ENCODE measurements at regions not wholly inside any gene's neighbourhood (a gene's known extent, or its start where the extent isn't known, plus 50 kb on each side); places are given as distances from the start of the nearest gene placed in this dataset.

DNA sequence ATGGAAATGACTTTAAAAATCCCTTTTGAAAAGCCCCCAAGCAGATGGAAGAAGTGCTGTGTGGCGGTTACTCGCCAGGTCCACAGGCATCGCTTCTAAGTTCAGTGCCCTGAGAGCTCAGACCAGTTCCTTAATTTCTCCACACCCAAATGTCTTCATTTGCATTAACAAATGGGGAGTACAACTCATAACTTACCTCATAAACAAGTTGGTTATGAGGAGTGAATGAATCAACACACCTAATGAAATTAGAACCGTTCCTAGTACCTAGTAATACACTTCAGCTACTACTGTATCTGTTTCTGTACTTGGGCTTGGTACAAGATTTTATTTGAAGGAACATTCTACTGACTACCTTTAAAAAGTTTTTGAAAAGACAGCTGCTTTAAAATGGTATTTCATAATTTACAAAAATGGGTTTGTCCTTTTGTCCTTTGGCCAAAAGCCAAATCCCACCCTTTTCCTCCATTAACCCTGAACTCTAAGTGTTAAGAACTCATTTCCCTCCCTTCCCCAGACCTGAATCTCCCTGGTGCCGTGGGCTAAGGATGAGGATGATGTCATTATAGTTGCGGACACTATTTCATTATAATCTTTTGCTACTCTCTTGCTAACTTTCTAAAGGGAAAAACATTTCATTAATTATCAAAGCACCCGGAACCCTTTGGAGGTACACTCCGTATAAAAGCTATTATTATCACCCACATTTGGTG is 221.5 kb upstream of the CELF2 start:
- H3K4me1 ChIP-seq (ENCODE audit: control insufficient read depth in 2 of 3, insufficient read depth in 2 of 3, low read depth in 1 of 3, low read length in 3 of 3): no peaks in the 10 kb centered on the region
- no peak overlapping the region for H3K9ac ChIP-seq (ENCODE audit: low read length in 3 of 3)
- no peak overlapping the region for H3K4me3 ChIP-seq (ENCODE audit: low read length in 3 of 3)
- no peaks in the 10 kb centered on the region for H3K27me3 ChIP-seq (ENCODE audit: control insufficient read depth, insufficient read depth, low read length)
- H3K27ac ChIP-seq (ENCODE audit: low read depth in 2 of 2, low read length in 2 of 2): no peak overlapping the region
- no peaks in the 10 kb centered on the region for H3K36me3 ChIP-seq (ENCODE audit: control insufficient read depth in 2 of 3, insufficient read depth in 3 of 3, low read length in 3 of 3)
- no peaks in the 10 kb centered on the region for H3K9me3 ChIP-seq (ENCODE audit: control insufficient read depth in 2 of 3, insufficient read depth in 1 of 3, low read length in 3 of 3)
- intact Hi-C loops (cut with DNase I): no loop called here
- DNase-seq (peak in 1 of 5 donors; percentile 12), FAIRE-seq (no peak)
- TF ChIP-seq, protein P1, sequence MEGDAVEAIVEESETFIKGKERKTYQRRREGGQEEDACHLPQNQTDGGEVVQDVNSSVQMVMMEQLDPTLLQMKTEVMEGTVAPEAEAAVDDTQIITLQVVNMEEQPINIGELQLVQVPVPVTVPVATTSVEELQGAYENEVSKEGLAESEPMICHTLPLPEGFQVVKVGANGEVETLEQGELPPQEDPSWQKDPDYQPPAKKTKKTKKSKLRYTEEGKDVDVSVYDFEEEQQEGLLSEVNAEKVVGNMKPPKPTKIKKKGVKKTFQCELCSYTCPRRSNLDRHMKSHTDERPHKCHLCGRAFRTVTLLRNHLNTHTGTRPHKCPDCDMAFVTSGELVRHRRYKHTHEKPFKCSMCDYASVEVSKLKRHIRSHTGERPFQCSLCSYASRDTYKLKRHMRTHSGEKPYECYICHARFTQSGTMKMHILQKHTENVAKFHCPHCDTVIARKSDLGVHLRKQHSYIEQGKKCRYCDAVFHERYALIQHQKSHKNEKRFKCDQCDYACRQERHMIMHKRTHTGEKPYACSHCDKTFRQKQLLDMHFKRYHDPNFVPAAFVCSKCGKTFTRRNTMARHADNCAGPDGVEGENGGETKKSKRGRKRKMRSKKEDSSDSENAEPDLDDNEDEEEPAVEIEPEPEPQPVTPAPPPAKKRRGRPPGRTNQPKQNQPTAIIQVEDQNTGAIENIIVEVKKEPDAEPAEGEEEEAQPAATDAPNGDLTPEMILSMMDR (IDR thresholded peaks at IDR 0.05; ENCODE audit: borderline replicate concordance, extremely low read depth, insufficient read depth): no peak

GRCh38 chr10:10796774-10797415 is 220.8 kb upstream of the CELF2 start:
- Histone ChIP-seq H3K9ac (ENCODE audit: low read length in 3 of 3) (no peak overlapping the region), H3K27me3 (ENCODE audit: control insufficient read depth, insufficient read depth, low read length) (no peaks in the 10 kb centered on the region), H3K4me1 (ENCODE audit: control insufficient read depth in 2 of 3, insufficient read depth in 2 of 3, low read depth in 1 of 3, low read length in 3 of 3) (no peaks in the 10 kb centered on the region), H3K4me3 (ENCODE audit: low read length in 3 of 3) (no peak overlapping the region), H3K27ac (ENCODE audit: low read depth in 2 of 2, low read length in 2 of 2) (no peak overlapping the region), H3K9me3 (ENCODE audit: control insufficient read depth in 2 of 3, insufficient read depth in 1 of 3, low read length in 3 of 3) (no peaks in the 10 kb centered on the region), H3K36me3 (ENCODE audit: control insufficient read depth in 2 of 3, insufficient read depth in 3 of 3, low read length in 3 of 3) (no peaks in the 10 kb centered on the region)
- FAIRE-seq (no peak), DNase-seq (peak in 1 of 5 donors; percentile 12)
- intact Hi-C loops (cut with DNase I): no loop called here
- TF ChIP-seq, protein P1 (IDR thresholded peaks at IDR 0.05; ENCODE audit: borderline replicate concordance, extremely low read depth, insufficient read depth): no peak

DNA sequence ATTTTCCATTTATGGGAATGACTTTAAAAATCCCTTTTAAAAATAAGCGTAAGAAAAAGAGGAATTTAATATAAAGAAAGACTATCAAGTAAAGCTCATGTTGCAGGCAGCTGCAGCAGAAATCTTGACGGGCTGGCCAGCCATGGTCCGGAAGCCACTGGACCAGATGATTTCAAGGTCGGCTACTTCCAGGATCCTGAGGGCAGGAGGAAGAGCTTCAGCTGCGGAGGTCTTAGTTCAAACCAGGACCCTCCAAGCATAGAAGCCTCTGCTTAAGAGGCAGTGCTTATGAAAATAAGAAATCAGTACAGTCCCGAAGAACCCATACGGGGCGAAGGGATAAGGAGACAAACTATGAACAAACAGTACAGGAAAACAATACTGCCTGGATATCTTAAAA is 220.2 kb upstream of the CELF2 start:
- TF ChIP-seq, protein P1 (IDR thresholded peaks at IDR 0.05; ENCODE audit: borderline replicate concordance, extremely low read depth, insufficient read depth): no peak
- no peak overlapping the region for H3K27ac ChIP-seq (ENCODE audit: low read depth in 2 of 2, low read length in 2 of 2)
- H3K9ac ChIP-seq (ENCODE audit: low read length in 3 of 3): no peak overlapping the region
- FAIRE-seq (no peak), DNase-seq (peak in 3 of 5 donors; percentile 26 to 56 (median 27))
- no peaks in the 10 kb centered on the region for H3K36me3 ChIP-seq (ENCODE audit: control insufficient read depth in 2 of 3, insufficient read depth in 3 of 3, low read length in 3 of 3)
- H3K4me1 ChIP-seq (ENCODE audit: control insufficient read depth in 2 of 3, insufficient read depth in 2 of 3, low read depth in 1 of 3, low read length in 3 of 3): no peaks in the 10 kb centered on the region
- no peaks in the 10 kb centered on the region for H3K27me3 ChIP-seq (ENCODE audit: control insufficient read depth, insufficient read depth, low read length)
- H3K9me3 ChIP-seq (ENCODE audit: control insufficient read depth in 2 of 3, insufficient read depth in 1 of 3, low read length in 3 of 3): no peaks in the 10 kb centered on the region
- H3K4me3 ChIP-seq (ENCODE audit: low read length in 3 of 3): no peak overlapping the region
- intact Hi-C loops (cut with DNase I): no loop called here

Measured in kidney (tissue), 13 donors.